ENCODE measurements at regions not wholly inside any gene's neighbourhood (a gene's known extent, or its start where the extent isn't known, plus 50 kb on each side); places are given as distances from the start of the nearest gene placed in this dataset.

GRCh38 chr5:74116984-74117383 lies 491.0 kb downstream of the ARHGEF28 start:
- Histone ChIP-seq H3K36me3 (ENCODE audit: insufficient read depth, low read length) (no peaks in the 10 kb centered on the region), H3K27me3 (ENCODE audit: insufficient read depth, low read depth, low read length) (no peaks in the 10 kb centered on the region), H3K9ac (ENCODE audit: low read length) (no peak overlapping the region), H3K4me2 (ENCODE audit: low read length) (no peak overlapping the region), H3F3A (ENCODE audit: insufficient read depth, low read length, poor library complexity, severe bottlenecking) (no peaks in the 10 kb centered on the region), H3K4me3 (ENCODE audit: low read length) (no peak overlapping the region), H3K27ac (ENCODE audit: low read length) (no peak overlapping the region), H3K9me2 (ENCODE audit: insufficient read depth, low read length) (no peaks in the 10 kb centered on the region), H3K79me2 (replicated peaks; ENCODE audit: insufficient read depth, low read length) (no peaks in the 10 kb centered on the region), H3K9me3 (ENCODE audit: low read length) (no peaks in the 10 kb centered on the region), H2AFZ (ENCODE audit: low read depth, low read length) (no peak overlapping the region), H4K20me1 (ENCODE audit: insufficient read depth) (no peaks in the 10 kb centered on the region)
- no peak for TF ChIP-seq EZH2 (IDR thresholded peaks at IDR 0.05; ENCODE audit: borderline replicate concordance, insufficient read depth, low read length, poor library complexity, severe bottlenecking)
- no peak for TF ChIP-seq CTCF (IDR thresholded peaks at IDR 0.05; ENCODE audit: poor library complexity, severe bottlenecking)
- no peak for TF ChIP-seq REST (IDR thresholded peaks at IDR 0.05; ENCODE audit: borderline replicate concordance)
- no peak for TF ChIP-seq SMC3 (conservative IDR thresholded peaks at IDR 0.05; ENCODE audit: poor library complexity)
- TF ChIP-seq POLR2AphosphoS5 (IDR thresholded peaks at IDR 0.05), result no peak
- TF ChIP-seq RAD21 (conservative IDR thresholded peaks at IDR 0.05), result no peak
- TF ChIP-seq TAF1 (IDR thresholded peaks at IDR 0.05; ENCODE audit: low read depth), result no peak
- no peak for TF ChIP-seq MXI1 (conservative IDR thresholded peaks at IDR 0.05; ENCODE audit: poor library complexity, severe bottlenecking)
- TF ChIP-seq EP300 (conservative IDR thresholded peaks at IDR 0.05; ENCODE audit: poor library complexity, severe bottlenecking), result no peak

- no peak overlapping the region for H3K9ac ChIP-seq (ENCODE audit: low read length)
- H4K20me1 ChIP-seq (ENCODE audit: insufficient read depth), result no peaks in the 10 kb centered on the region
- H2AFZ ChIP-seq (ENCODE audit: low read depth, low read length), result no peak overlapping the region
- no peaks in the 10 kb centered on the region for H3K79me2 ChIP-seq (replicated peaks; ENCODE audit: insufficient read depth, low read length)
- H3K9me2 ChIP-seq (ENCODE audit: insufficient read depth, low read length), result no peaks in the 10 kb centered on the region
- H3K4me3 ChIP-seq (ENCODE audit: low read length), result no peak overlapping the region
- H3K27me3 ChIP-seq (ENCODE audit: insufficient read depth, low read depth, low read length), result no peaks in the 10 kb centered on the region
- no peaks in the 10 kb centered on the region for H3K36me3 ChIP-seq (ENCODE audit: insufficient read depth, low read length)
- no peak overlapping the region for H3K4me2 ChIP-seq (ENCODE audit: low read length)
- TF ChIP-seq EP300 (conservative IDR thresholded peaks at IDR 0.05; ENCODE audit: poor library complexity, severe bottlenecking), result no peak
- TF ChIP-seq RAD21 (conservative IDR thresholded peaks at IDR 0.05), result no peak
- TF ChIP-seq CTCF (IDR thresholded peaks at IDR 0.05; ENCODE audit: poor library complexity, severe bottlenecking), result no peak
- TF ChIP-seq MXI1 (conservative IDR thresholded peaks at IDR 0.05; ENCODE audit: poor library complexity, severe bottlenecking), result no peak
- no peak for TF ChIP-seq EZH2 (IDR thresholded peaks at IDR 0.05; ENCODE audit: borderline replicate concordance, insufficient read depth, low read length, poor library complexity, severe bottlenecking)
- TF ChIP-seq TAF1 (IDR thresholded peaks at IDR 0.05; ENCODE audit: low read depth), result no peak
- no peak for TF ChIP-seq SMC3 (conservative IDR thresholded peaks at IDR 0.05; ENCODE audit: poor library complexity)
- no peak for TF ChIP-seq POLR2AphosphoS5 (IDR thresholded peaks at IDR 0.05)
- TF ChIP-seq REST (IDR thresholded peaks at IDR 0.05; ENCODE audit: borderline replicate concordance), result no peak
- H3K27ac ChIP-seq (ENCODE audit: low read length), result no peak overlapping the region
- no peaks in the 10 kb centered on the region for H3F3A ChIP-seq (ENCODE audit: insufficient read depth, low read length, poor library complexity, severe bottlenecking)
- H3K9me3 ChIP-seq (ENCODE audit: low read length), result no peaks in the 10 kb centered on the region
Observed at GRCh38 chr5:74116266-74116665, 490.3 kb downstream of the ARHGEF28 start.
